Fibroblast of villous mesenchyme (primary cell): ENCODE measurements at regions not wholly inside any gene's neighbourhood (a gene's known extent, or its start where the extent isn't known, plus 50 kb on each side); places are given as distances from the start of the nearest gene placed in this dataset.

Source experiments
- DNase-seq: peaks from one replicate; pipeline ENCODE4 v3.0.0-alpha.2; 2010; ENCODE audit warnings: low read depth
- H3K4me3 ChIP-seq: 2 replicates; pipeline ENCODE4 v1.5.1; 2011; ENCODE audit warnings: low read depth, mild to moderate bottlenecking, low read length
- TF ChIP-seq, protein P1 (sequence below): IDR thresholded peaks from 2 replicates; pipeline ENCODE4 v1.5.1; 2012; ENCODE audit warnings: low read depth, mild to moderate bottlenecking, low read length; ENCODE audit not compliant: insufficient read depth

DNA sequence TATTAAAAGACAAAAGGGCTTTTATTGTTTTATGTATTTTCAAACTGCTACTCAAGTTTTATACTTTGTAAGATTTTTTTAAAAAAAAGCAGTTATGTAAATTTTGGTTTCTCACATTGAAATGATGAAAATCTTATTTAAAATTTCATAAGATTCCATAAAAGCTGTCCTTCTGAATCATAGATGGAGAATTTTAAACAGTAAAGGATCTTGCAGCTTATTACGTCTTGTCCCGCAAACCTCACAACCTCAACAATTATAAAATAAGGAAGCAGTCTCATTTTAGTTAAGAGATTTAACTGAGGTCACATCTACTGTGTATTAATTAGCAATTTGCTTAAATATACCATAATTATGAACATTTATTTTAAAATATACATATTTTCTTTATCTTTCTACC lies 581.0 kb upstream of the SPRY2 start:
- DNase-seq = no peak
- TF ChIP-seq, protein P1, sequence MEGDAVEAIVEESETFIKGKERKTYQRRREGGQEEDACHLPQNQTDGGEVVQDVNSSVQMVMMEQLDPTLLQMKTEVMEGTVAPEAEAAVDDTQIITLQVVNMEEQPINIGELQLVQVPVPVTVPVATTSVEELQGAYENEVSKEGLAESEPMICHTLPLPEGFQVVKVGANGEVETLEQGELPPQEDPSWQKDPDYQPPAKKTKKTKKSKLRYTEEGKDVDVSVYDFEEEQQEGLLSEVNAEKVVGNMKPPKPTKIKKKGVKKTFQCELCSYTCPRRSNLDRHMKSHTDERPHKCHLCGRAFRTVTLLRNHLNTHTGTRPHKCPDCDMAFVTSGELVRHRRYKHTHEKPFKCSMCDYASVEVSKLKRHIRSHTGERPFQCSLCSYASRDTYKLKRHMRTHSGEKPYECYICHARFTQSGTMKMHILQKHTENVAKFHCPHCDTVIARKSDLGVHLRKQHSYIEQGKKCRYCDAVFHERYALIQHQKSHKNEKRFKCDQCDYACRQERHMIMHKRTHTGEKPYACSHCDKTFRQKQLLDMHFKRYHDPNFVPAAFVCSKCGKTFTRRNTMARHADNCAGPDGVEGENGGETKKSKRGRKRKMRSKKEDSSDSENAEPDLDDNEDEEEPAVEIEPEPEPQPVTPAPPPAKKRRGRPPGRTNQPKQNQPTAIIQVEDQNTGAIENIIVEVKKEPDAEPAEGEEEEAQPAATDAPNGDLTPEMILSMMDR = no peak
- no peak overlapping the region for H3K4me3 ChIP-seq

- no peak for DNase-seq
- TF ChIP-seq, protein P1 = no peak
- no peak overlapping the region for H3K4me3 ChIP-seq
These were observed 580.6 kb upstream of the SPRY2 start for GRCh38 chr13:80921541-80921940.

GRCh38 chr13:80906860-80907259 lies 565.9 kb upstream of the SPRY2 start:
- no peak for DNase-seq
- TF ChIP-seq, protein P1 = no peak
- no peak overlapping the region for H3K4me3 ChIP-seq

GRCh38 chr13:80904386-80904785 lies 563.5 kb upstream of the SPRY2 start:
- DNase-seq = no peak
- TF ChIP-seq, protein P1 = no peak
- no peak overlapping the region for H3K4me3 ChIP-seq

- no peak for DNase-seq
- H3K4me3 ChIP-seq = no peak overlapping the region
- TF ChIP-seq, protein P1 = no peak
These were observed 563.0 kb upstream of the SPRY2 start for GRCh38 chr13:80903911-80904310.

- TF ChIP-seq, protein P1 = no peak
- DNase-seq = no peak
- H3K4me3 ChIP-seq = no peak overlapping the region
These were observed 560.6 kb upstream of the SPRY2 start for GRCh38 chr13:80901530-80901929.

DNA sequence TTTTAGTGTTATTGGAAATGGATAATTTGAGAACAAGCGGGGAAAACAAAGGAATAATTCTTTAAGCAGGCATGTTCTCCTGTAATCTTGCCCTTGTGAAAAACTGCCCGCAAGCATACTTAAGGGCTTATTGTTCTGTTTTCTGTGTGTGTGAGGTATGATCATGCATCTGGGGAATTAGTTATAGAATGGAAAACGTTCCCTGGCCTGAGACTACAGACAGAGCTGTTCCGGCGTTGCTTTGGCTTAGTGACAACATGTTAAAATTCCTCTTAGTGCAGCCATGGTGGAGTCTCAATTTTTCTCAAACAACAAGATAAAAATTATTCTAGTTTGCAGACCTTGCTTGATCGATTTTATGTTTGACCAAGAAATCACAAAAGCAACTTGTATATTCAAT lies 560.2 kb upstream of the SPRY2 start:
- TF ChIP-seq, protein P1 = no peak
- DNase-seq = no peak
- no peak overlapping the region for H3K4me3 ChIP-seq
